ENCODE measurements at regions not wholly inside any gene's neighbourhood (a gene's known extent, or its start where the extent isn't known, plus 50 kb on each side); places are given as distances from the start of the nearest gene placed in this dataset.

DNA sequence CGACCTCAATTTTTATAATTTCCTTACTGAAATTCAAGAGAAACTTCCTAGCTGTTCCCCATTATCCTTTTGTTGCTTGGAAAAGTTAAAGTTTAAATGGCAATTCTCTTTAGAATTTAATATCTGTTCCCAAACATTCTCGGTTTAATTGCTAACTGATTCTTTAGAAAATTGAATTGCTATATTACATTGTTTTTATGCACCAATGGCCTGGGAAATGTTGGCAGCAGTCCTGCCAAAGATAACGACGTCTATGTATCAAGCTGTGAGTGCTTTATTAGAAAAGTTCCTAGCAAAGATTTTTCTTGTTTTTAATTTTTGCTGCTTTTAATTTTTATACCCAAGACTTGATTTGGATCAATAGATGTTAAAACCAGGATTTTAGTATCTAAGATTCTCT is 167.8 kb upstream of the HDAC4 start:
- TF ChIP-seq, protein P1, sequence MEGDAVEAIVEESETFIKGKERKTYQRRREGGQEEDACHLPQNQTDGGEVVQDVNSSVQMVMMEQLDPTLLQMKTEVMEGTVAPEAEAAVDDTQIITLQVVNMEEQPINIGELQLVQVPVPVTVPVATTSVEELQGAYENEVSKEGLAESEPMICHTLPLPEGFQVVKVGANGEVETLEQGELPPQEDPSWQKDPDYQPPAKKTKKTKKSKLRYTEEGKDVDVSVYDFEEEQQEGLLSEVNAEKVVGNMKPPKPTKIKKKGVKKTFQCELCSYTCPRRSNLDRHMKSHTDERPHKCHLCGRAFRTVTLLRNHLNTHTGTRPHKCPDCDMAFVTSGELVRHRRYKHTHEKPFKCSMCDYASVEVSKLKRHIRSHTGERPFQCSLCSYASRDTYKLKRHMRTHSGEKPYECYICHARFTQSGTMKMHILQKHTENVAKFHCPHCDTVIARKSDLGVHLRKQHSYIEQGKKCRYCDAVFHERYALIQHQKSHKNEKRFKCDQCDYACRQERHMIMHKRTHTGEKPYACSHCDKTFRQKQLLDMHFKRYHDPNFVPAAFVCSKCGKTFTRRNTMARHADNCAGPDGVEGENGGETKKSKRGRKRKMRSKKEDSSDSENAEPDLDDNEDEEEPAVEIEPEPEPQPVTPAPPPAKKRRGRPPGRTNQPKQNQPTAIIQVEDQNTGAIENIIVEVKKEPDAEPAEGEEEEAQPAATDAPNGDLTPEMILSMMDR (IDR thresholded peaks at IDR 0.05): no peak
- TF ChIP-seq POLR2A (IDR thresholded peaks at IDR 0.05): no peak

Data from testis (tissue), 2 donors.